ENCODE measurements at regions not wholly inside any gene's neighbourhood (a gene's known extent, or its start where the extent isn't known, plus 50 kb on each side); places are given as distances from the start of the nearest gene placed in this dataset.

GRCh38 chrX:46407753-46408130 is 137.5 kb downstream of the ZNF674 start:
- no peak for TF ChIP-seq CTCF (IDR thresholded peaks at IDR 0.05; ENCODE audit: low read length)
- TF ChIP-seq EZH2 (IDR thresholded peaks at IDR 0.05; ENCODE audit: borderline replicate concordance, low read length) = no peak

Data from OCI-LY1 (cell line).